Neural crest cell (in vitro differentiated cells): ENCODE measurements at regions not wholly inside any gene's neighbourhood (a gene's known extent, or its start where the extent isn't known, plus 50 kb on each side); places are given as distances from the start of the nearest gene placed in this dataset.
"Not testable (repeated sequence)": the region's sequence is repeated elsewhere in the genome, so short reads cannot be mapped to it uniquely, and the experiment has no call there.

Source experiments
- DNase-seq: peaks from one replicate; pipeline ENCODE4 v3.0.0; 2021; ENCODE audit warnings: low read depth, mixed read lengths, low spot score
- H3K27ac Mint-ChIP-seq: one replicate; pipeline ENCODE4 v1.8.0; 2021; ENCODE audit warnings: mild to moderate bottlenecking, mixed read lengths; ENCODE audit not compliant: unreplicated experiment
- H3K27me3 Mint-ChIP-seq: 2 replicates; pipeline ENCODE4 v1.8.0; 2021; ENCODE audit warnings: low read depth, mild to moderate bottlenecking, mixed read lengths
- H3K36me3 Mint-ChIP-seq: 2 replicates; pipeline ENCODE4 v1.8.0; 2021; ENCODE audit warnings: low read depth, mild to moderate bottlenecking, mixed read lengths
- H3K4me1 Mint-ChIP-seq: 2 replicates; pipeline ENCODE4 v1.8.0; 2021; ENCODE audit warnings: mixed read lengths
- H3K4me3 Mint-ChIP-seq: one replicate; pipeline ENCODE4 v1.8.0; 2021; ENCODE audit warnings: mild to moderate bottlenecking, mixed read lengths
- H3K9me3 Mint-ChIP-seq: 2 replicates; pipeline ENCODE4 v1.8.0; 2021; ENCODE audit warnings: mixed read lengths
- TF ChIP-seq, protein P1 (sequence below): fragments of 200-600 bp; sonication (generic); conservative IDR thresholded peaks from 2 replicates; pipeline ENCODE4 v1.5.0; 2021; ENCODE audit warnings: antibody characterized with exemption, mild to moderate bottlenecking

DNA sequence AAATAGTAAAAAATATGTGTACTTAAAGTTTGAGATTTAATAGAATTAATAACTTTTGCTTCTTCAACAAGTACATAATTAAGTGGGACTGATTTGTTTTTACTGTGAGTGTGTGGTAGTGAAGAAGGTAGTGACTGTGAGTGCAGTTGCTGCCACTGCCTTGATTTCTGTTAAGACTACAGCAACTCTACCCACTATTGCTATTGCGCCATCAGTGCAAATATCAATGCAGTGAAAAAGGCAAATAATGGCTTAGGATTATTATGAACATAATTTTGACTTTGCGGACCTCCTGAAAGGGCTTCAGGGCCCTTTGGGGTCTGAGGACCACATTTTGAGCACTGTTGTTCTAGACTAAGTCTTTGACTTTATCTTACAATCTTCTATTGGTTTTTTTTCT is 112.0 kb upstream of the PITX1 start:
- TF ChIP-seq, protein P1, sequence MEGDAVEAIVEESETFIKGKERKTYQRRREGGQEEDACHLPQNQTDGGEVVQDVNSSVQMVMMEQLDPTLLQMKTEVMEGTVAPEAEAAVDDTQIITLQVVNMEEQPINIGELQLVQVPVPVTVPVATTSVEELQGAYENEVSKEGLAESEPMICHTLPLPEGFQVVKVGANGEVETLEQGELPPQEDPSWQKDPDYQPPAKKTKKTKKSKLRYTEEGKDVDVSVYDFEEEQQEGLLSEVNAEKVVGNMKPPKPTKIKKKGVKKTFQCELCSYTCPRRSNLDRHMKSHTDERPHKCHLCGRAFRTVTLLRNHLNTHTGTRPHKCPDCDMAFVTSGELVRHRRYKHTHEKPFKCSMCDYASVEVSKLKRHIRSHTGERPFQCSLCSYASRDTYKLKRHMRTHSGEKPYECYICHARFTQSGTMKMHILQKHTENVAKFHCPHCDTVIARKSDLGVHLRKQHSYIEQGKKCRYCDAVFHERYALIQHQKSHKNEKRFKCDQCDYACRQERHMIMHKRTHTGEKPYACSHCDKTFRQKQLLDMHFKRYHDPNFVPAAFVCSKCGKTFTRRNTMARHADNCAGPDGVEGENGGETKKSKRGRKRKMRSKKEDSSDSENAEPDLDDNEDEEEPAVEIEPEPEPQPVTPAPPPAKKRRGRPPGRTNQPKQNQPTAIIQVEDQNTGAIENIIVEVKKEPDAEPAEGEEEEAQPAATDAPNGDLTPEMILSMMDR, result no peak
- Mint-ChIP-seq H3K27ac (no peak overlapping the region), H3K4me1 (no peaks in the 10 kb centered on the region), H3K36me3 (no peaks in the 10 kb centered on the region), H3K9me3 (peaks cover 3% of the 10 kb centered on the region), H3K27me3 (peaks cover 14% of the 10 kb centered on the region), H3K4me3 (no peak overlapping the region)
- DNase-seq, result no peak

- peaks cover 21% of the 10 kb centered on the region for H3K27me3 Mint-ChIP-seq
- not testable (repeated sequence) for DNase-seq, H3K36me3 Mint-ChIP-seq, H3K4me3 Mint-ChIP-seq, H3K27ac Mint-ChIP-seq, H3K9me3 Mint-ChIP-seq, H3K4me1 Mint-ChIP-seq
These were observed 109.7 kb upstream of the PITX1 start for GRCh38 chr5:135143682-135144081.

DNA sequence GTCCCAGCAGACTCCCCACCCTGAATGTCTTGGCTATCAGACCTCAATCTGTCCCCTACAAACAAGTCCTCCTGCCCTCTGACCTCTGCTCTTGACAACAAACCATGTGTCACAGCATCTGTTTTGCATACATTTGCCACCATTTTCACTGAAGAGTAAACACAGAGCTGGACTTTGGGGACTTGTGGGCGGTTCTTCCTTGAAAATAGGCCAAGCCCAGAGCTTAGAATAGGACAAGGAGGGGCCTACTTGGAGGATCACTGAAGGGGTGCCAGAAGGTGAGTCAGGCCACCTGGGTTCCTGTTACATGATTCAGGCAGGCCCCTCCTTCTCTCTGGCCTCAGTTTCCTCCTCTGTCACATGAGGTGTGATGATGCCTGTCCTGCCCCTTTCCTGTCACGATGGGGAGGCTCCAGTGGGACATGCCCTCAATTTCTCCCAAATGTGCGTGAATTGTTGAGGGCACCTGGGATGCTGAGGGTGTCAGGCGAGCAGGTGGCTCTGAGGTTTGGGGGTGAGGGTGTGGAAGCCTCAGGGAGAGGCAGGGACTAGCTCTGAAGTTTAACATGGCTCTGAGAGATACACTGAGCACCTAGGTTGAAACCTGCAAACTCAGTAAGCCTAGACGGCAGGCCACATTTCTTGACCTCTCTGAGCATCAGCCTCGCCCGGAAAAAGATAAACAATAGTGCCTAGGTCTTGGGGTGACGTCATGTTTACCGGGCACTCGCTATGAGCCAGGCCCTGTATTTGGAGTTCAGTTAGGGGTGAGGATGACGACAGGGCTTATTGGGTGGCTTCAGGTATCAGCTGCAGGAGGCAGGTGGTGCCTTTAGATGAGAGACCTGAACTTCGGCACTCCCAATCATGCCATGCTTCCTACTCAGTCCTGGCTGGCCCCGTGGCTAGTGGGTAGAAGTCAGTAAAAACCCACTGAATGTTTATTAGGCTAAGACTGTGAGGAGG is 107.6 kb upstream of the PITX1 start:
- Mint-ChIP-seq H3K27ac (no peak overlapping the region), H3K4me1 (no peaks in the 10 kb centered on the region), H3K36me3 (no peaks in the 10 kb centered on the region), H3K27me3 (peaks cover 15% of the 10 kb centered on the region), H3K9me3 (no peaks in the 10 kb centered on the region), H3K4me3 (no peak overlapping the region)
- TF ChIP-seq, protein P1, result no peak
- no peak for DNase-seq

DNA sequence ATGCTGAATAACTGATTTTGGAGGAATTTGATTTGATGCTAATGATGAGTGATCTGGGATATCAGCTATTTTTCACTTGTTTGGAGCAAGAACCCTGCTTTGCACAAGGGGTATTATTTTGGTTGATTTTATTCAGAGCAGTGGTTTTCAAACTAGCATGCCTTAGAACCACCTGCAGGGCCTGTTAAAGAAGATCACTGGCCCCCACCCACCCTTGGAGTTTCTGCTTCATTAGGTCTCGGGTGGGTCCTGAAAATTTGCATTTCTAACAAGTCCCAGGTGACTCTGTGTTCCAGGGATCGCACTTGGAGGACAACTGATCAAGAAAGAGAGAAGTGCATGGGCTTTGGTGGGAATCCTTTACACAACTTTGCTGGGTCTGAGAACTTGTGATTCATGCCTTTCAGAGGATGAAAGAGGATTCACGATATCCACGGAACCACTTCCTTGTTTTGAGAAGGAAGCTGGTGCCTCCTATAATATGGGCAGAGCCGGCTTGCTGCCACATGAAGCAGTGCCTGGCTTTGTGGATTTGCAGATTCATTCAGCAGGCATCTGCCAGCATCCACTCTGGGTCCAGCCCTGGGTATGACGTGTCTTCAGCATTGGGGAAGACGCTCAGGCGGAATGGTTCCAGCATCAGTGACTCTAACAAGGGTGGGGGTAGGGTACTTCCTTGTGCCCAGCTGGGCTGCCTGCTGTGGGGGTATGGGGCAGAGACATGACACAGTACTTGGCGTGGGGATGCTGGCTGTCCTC is 106.6 kb upstream of the PITX1 start:
- H3K27me3 Mint-ChIP-seq, result peaks cover 11% of the 10 kb centered on the region

DNA sequence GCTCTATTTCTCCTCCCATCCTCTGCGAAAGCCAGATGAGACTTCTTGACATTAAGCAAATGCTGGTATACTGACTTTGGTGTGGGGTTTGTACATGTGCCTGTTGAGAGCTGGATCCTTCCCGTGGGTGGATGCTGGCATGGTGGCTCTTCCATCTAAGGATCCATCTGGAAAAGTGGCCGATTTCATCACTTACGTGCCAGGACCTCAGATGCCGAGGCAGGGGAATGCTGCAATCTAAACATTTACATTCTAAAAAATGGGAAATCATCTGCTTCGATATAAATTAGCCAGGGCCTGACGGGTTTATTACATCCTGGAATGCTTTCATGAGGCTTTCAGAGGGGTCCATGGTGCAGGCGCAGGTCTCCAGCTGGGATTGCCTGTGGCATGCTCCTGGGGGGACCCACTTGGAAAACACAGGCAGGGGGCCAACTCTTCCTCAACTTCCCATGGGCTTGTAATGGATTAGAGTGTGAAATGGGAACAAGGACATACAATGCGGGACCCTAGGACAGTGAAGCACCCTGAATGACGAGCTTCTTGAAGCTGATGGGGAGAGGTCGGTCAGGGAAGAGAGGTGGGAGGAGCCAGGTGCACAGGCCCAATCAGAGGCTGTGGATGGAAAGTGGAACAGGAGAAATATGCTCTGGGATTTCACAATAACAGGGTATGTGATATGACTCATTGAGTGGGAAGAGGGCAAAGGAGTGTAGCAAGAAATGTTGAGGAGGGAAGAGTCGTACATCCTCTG is 105.5 kb upstream of the PITX1 start:
- peak overlapping the region; percentile 16 for H3K27ac Mint-ChIP-seq
- no peaks in the 10 kb centered on the region for H3K4me1 Mint-ChIP-seq
- peaks cover 11% of the 10 kb centered on the region for H3K27me3 Mint-ChIP-seq
- no peaks in the 10 kb centered on the region for H3K36me3 Mint-ChIP-seq
- H3K9me3 Mint-ChIP-seq, result no peaks in the 10 kb centered on the region
- no peak overlapping the region for H3K4me3 Mint-ChIP-seq
- TF ChIP-seq, protein P1, result no peak
- DNase-seq, result no peak

More for the DNA sequence above, 106.6 kb upstream of the PITX1 start:
- Mint-ChIP-seq H3K36me3 (no peaks in the 10 kb centered on the region), H3K27ac (no peak overlapping the region), H3K9me3 (no peaks in the 10 kb centered on the region), H3K4me1 (no peaks in the 10 kb centered on the region), H3K4me3 (no peak overlapping the region)
- TF ChIP-seq, protein P1, result no peak
- no peak for DNase-seq
